A673 (cell line): ENCODE measurements at regions not wholly inside any gene's neighbourhood (a gene's known extent, or its start where the extent isn't known, plus 50 kb on each side); places are given as distances from the start of the nearest gene placed in this dataset.

ENCODE experiments used
- BruUV-seq: library from RNA; stranded (reverse); fragments of 400-500 nt; replicated peaks from 2 replicates; lab custom pipeline; 2021; lab: Mats Ljungman, UMichigan
- CTCF ChIA-PET: fragments of 300-600 bp; sonication (Branson Sonifier 250); formaldehyde crosslinking; loops from one replicate; lab custom pipeline; 2022; ENCODE audit warnings: antibody characterized with exemption; lab: Charles Lee
- POLR2A ChIA-PET: fragments of 300-600 bp; sonication (Branson Sonifier 250); formaldehyde crosslinking; loops from one replicate; lab custom pipeline; 2022; ENCODE audit warnings: antibody characterized with exemption; ENCODE audit not compliant: low non-redundant PET; lab: Charles Lee
- DNase-seq: peaks from one replicate; pipeline ENCODE4 v3.0.0-alpha.2; 2015; ENCODE audit warnings: low spot score
- H3K27ac ChIP-seq: fragments of 200-600 bp; sonication (generic); 2 replicates; pipeline ENCODE4 v1.5.1; 2016; ENCODE audit warnings: mixed run types, low read depth, mild to moderate bottlenecking, mixed read lengths, antibody characterized with exemption, low read length; ENCODE audit not compliant: poor library complexity, severe bottlenecking
- H3K27me3 ChIP-seq: fragments of 200-600 bp; sonication (generic); replicated peaks from 2 replicates; pipeline ENCODE4 v1.6.1; 2017; ENCODE audit warnings: mixed run types, low read depth, mild to moderate bottlenecking, mixed read lengths, antibody characterized with exemption, low read length; ENCODE audit not compliant: insufficient read depth, poor library complexity
- H3K36me3 ChIP-seq: fragments of 200-600 bp; sonication (generic); 2 replicates; pipeline ENCODE4 v1.6.1; 2016; ENCODE audit warnings: mixed run types, mild to moderate bottlenecking, mixed read lengths, antibody characterized with exemption, low read length; ENCODE audit not compliant: insufficient read depth, poor library complexity, severe bottlenecking
- H3K4me1 ChIP-seq: fragments of 200-600 bp; sonication (generic); 2 replicates; pipeline ENCODE4 v1.6.1; 2017; ENCODE audit warnings: mixed run types, mild to moderate bottlenecking, mixed read lengths, antibody characterized with exemption, low read length; ENCODE audit not compliant: insufficient read depth, poor library complexity, severe bottlenecking
- H3K4me3 ChIP-seq: fragments of 200-600 bp; sonication (generic); 2 replicates; pipeline ENCODE4 v1.5.1; 2016; ENCODE audit warnings: low read depth, mixed run types, mild to moderate bottlenecking, mixed read lengths, low read length; ENCODE audit not compliant: poor library complexity, severe bottlenecking
- H3K9me3 ChIP-seq: fragments of 200-600 bp; sonication (generic); 2 replicates; pipeline ENCODE4 v1.6.1; 2016; ENCODE audit warnings: mixed run types, low read depth, mild to moderate bottlenecking, mixed read lengths, antibody characterized with exemption, low read length; ENCODE audit not compliant: poor library complexity, severe bottlenecking
- EZH2 ChIP-seq: fragments of 200-600 bp; sonication (generic); IDR thresholded peaks from 2 replicates; pipeline ENCODE4 v1.6.1; 2017; ENCODE audit warnings: borderline replicate concordance, low read depth, mild to moderate bottlenecking, mixed read lengths, antibody characterized with exemption, low read length; ENCODE audit not compliant: poor library complexity, severe bottlenecking
- intact Hi-C: fragments of 100-400 bp; cut with micrococcal nuclease; formaldehyde crosslinking; loops from one replicate; pipeline ENCODE4 v1.10.0; 2022; ENCODE audit not compliant: unreplicated experiment
- TF ChIP-seq, protein P1 (sequence below): fragments of 300-800, 200-600 bp; sonication (generic); conservative IDR thresholded peaks from 2 replicates; pipeline ENCODE4 v1.5.1; 2017; ENCODE audit warnings: low read depth, mild to moderate bottlenecking, antibody characterized with exemption, low read length, moderate library complexity, mixed read lengths

DNA sequence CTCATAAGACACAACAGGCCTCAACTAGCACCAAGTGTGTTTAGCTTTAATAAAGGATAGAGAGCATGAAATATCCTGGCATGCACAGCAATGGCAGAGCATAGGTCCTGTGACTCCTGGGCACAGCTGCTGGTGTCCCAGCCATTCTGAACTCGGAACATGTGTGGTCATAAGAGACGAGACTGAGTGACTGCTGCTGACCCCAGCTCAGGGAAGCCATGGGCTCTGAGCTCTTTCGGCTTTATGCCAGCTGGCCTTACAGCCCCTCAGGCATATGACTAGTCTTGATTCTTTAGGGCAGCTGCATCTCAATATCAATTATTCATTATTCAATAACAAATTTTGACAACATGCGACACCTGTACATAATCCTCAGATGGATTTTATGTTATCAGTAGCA is 62.4 kb upstream of the TOPAZ1 start:
- ChIA-PET CTCF (no interaction called here), POLR2A (no interaction called here)
- DNase-seq = no peak
- peaks cover 8% of the 10 kb centered on the region for H3K4me1 ChIP-seq
- no peak for TF ChIP-seq EZH2
- TF ChIP-seq, protein P1, sequence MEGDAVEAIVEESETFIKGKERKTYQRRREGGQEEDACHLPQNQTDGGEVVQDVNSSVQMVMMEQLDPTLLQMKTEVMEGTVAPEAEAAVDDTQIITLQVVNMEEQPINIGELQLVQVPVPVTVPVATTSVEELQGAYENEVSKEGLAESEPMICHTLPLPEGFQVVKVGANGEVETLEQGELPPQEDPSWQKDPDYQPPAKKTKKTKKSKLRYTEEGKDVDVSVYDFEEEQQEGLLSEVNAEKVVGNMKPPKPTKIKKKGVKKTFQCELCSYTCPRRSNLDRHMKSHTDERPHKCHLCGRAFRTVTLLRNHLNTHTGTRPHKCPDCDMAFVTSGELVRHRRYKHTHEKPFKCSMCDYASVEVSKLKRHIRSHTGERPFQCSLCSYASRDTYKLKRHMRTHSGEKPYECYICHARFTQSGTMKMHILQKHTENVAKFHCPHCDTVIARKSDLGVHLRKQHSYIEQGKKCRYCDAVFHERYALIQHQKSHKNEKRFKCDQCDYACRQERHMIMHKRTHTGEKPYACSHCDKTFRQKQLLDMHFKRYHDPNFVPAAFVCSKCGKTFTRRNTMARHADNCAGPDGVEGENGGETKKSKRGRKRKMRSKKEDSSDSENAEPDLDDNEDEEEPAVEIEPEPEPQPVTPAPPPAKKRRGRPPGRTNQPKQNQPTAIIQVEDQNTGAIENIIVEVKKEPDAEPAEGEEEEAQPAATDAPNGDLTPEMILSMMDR = no peak
- H3K4me3 ChIP-seq = no peak overlapping the region
- H3K36me3 ChIP-seq = no peaks in the 10 kb centered on the region
- H3K27me3 ChIP-seq = no peaks in the 10 kb centered on the region
- no peak overlapping the region for H3K27ac ChIP-seq
- H3K9me3 ChIP-seq = no peaks in the 10 kb centered on the region
- BruUV-seq = no TSS peak
- intact Hi-C loops = no loop called here

DNA sequence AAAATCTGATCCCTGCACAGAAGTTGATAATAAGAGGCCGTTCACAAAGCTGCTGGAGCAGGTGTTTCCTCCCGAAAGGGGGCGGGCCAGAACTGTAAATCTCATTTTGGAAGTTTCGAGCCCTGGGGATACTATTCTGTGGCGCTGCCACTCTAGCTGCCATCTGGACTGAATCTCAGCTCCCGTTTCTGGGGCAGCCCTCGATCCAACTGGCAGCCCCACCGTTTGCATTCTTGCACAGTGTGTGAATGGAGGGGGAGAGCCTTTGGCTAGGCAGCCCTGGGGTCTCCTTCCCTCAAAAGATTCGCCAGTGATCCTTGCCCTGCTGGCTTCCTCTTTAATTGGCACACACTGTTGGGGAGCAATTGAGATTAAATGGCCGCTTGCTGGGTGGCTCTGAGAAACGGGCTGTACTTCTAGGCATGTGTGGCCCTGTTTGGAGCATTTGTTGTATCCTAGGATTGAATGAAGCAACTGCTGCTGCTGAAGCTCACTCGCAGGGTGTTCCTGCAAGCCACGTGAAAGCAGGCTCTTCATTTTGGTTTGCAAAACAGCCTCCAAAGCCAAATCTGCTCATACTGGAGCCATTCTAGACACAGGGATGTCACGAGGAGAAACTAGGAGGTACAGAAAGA is 57.2 kb upstream of the TOPAZ1 start:
- Histone ChIP-seq H3K9me3 (no peaks in the 10 kb centered on the region), H3K27me3 (no peaks in the 10 kb centered on the region), H3K4me3 (no peak overlapping the region), H3K4me1 (peaks cover 16% of the 10 kb centered on the region), H3K36me3 (no peaks in the 10 kb centered on the region), H3K27ac (peak overlapping the region; percentile 30)
- CTCF ChIA-PET = no interaction called here
- TF ChIP-seq, protein P1 = no peak
- TF ChIP-seq EZH2 = no peak
- POLR2A ChIA-PET = no interaction called here
- BruUV-seq = no TSS peak
- DNase-seq = peak; percentile 39
- intact Hi-C loops = no loop called here

DNA sequence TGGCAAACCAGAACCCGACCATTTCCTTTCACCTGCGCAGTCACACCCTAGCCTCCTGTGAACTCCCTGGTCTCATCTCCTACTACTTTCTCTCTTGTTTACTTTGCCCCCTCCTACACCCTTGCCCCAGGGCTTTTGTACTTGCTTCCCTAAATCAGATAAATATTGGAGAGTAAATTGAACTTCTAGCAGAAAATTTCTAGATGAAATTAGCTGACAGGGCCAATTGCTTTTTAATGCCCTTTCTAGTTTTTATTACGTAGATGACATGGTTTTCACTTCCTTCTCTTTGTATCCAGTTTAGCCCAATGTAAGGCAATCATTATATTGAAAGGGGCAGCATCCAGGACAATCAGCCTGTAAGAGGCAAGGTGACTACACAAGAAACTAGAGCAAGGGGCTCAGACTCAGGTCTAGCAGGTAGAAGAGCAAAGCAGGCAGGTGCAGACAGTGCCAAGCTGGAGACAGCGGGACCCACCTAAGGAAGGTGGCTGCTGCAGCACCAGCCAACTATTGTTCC is 56.2 kb upstream of the TOPAZ1 start:
- TF ChIP-seq, protein P1 = no peak
- TF ChIP-seq EZH2 = no peak
- Histone ChIP-seq H3K4me3 (no peak overlapping the region), H3K27me3 (no peaks in the 10 kb centered on the region), H3K4me1 (peaks cover 16% of the 10 kb centered on the region), H3K9me3 (no peaks in the 10 kb centered on the region), H3K27ac (no peak overlapping the region), H3K36me3 (no peaks in the 10 kb centered on the region)
- ChIA-PET POLR2A (no interaction called here), CTCF (no interaction called here)
- DNase-seq = no peak
- intact Hi-C loops = no loop called here
- no TSS peak for BruUV-seq
